Left lung (tissue), 4 donors: ENCODE measurements at regions not wholly inside any gene's neighbourhood (a gene's known extent, or its start where the extent isn't known, plus 50 kb on each side); places are given as distances from the start of the nearest gene placed in this dataset.
A peak's percentile ranks its signal among the peaks of the same experiment; 100 is the strongest.

Experiments used
- ATAC-seq: fragments of 200-7000 bp; cut with Tn5 transposase; one replicate; pipeline ENCODE4 v1.9.1; 2020; ENCODE audit warnings: moderate library complexity
- DNase-seq, 4 donors: peaks; one replicate each; pipeline ENCODE4 v3.0.0-alpha.2; 2013 to 2020
- H3K27ac ChIP-seq, 2 donors: fragments of 200-600 bp; sonication (generic) in 1 of 2; one replicate each; pipeline versions ENCODE4 v1.5.0 to v1.8.0; 2020 to 2021
- H3K27me3 ChIP-seq, 2 donors: fragments of 200-600 bp; sonication (generic) in 1 of 2; one replicate each; pipeline versions ENCODE4 v1.5.0 to v1.8.0; 2020 to 2021
- H3K36me3 ChIP-seq, 2 donors: fragments of 200-600 bp; sonication (generic) in 1 of 2; one replicate each; pipeline versions ENCODE4 v1.5.0 to v1.8.0; 2020 to 2021
- H3K4me1 ChIP-seq, 2 donors: fragments of 200-600 bp; one replicate each; pipeline ENCODE4 v1.8.0; 2021
- H3K4me3 ChIP-seq, 2 donors: fragments of 200-600 bp; sonication (generic) in 1 of 2; one replicate each; pipeline versions ENCODE4 v1.5.0 to v1.8.0; 2020 to 2021; ENCODE audit warnings: mild to moderate bottlenecking in 1 of 2
- H3K9me3 ChIP-seq, 2 donors: fragments of 200-600 bp; sonication (generic) in 1 of 2; one replicate each; pipeline versions ENCODE4 v1.5.0 to v1.8.0; 2020 to 2021
- CTCF ChIP-seq, 2 donors: fragments of 200-600 bp; sonication (generic) in 1 of 2; IDR thresholded peaks; one replicate each; pipeline versions ENCODE4 v1.5.0 to v1.8.0; 2021; ENCODE audit warnings: antibody characterized with exemption in 2 of 2
- intact Hi-C, 2 donors: fragments of 100-400 bp; cut with DNase I; formaldehyde crosslinking; loops; one replicate each; pipeline versions ENCODE4 v1.11.2 to v1.14.2; 2022
- donor health status: DM: no; HTN: yes; CAD: no.
- donor health status: DM: no; HTN: no; CAD: no.

GRCh38 chr16:63720848-63721247, 1401.0 kb downstream of the CDH11 start:
- Histone ChIP-seq H3K4me3 (no peak overlapping the region), H3K36me3 (no peaks in the 10 kb centered on the region), H3K27ac (no peak overlapping the region), H3K9me3 (no peaks in the 10 kb centered on the region), H3K27me3 (no peaks in the 10 kb centered on the region), H3K4me1 (no peaks in the 10 kb centered on the region)
- DNase-seq: peak in 1 of 4 donors; percentile 8
- TF ChIP-seq CTCF (IDR thresholded peaks at IDR 0.05): no peak
- intact Hi-C loops: no loop called here
- ATAC-seq: no peak

GRCh38 chr16:63719926-63720325, 1401.9 kb downstream of the CDH11 start:
- no peak overlapping the region for H3K4me3 ChIP-seq
- no peak for TF ChIP-seq CTCF (IDR thresholded peaks at IDR 0.05)
- ATAC-seq: no peak
- no peaks in the 10 kb centered on the region for H3K4me1 ChIP-seq
- H3K27me3 ChIP-seq: no peaks in the 10 kb centered on the region
- no peaks in the 10 kb centered on the region for H3K36me3 ChIP-seq
- no peak overlapping the region for H3K27ac ChIP-seq
- DNase-seq: no peak
- H3K9me3 ChIP-seq: no peaks in the 10 kb centered on the region
- intact Hi-C loops: no loop called here

- DNase-seq: no peak
- TF ChIP-seq CTCF (IDR thresholded peaks at IDR 0.05): no peak
- H3K9me3 ChIP-seq: no peaks in the 10 kb centered on the region
- no peak for ATAC-seq
- H3K27me3 ChIP-seq: no peaks in the 10 kb centered on the region
- H3K36me3 ChIP-seq: no peaks in the 10 kb centered on the region
- intact Hi-C loops: no loop called here
- H3K4me1 ChIP-seq: no peaks in the 10 kb centered on the region
- no peak overlapping the region for H3K27ac ChIP-seq
- no peak overlapping the region for H3K4me3 ChIP-seq
Measured at GRCh38 chr16:63717806-63718205, 1404.1 kb downstream of the CDH11 start.

- ATAC-seq: no peak
- intact Hi-C loops: no loop called here
- Histone ChIP-seq H3K36me3 (no peaks in the 10 kb centered on the region), H3K4me3 (no peak overlapping the region), H3K27ac (no peak overlapping the region), H3K27me3 (no peaks in the 10 kb centered on the region), H3K9me3 (no peaks in the 10 kb centered on the region), H3K4me1 (no peaks in the 10 kb centered on the region)
- TF ChIP-seq CTCF (IDR thresholded peaks at IDR 0.05): no peak
- no peak for DNase-seq
Measured at GRCh38 chr16:63714876-63715275, 1407.0 kb downstream of the CDH11 start.

- H3K27me3 ChIP-seq: no peaks in the 10 kb centered on the region
- no peak for DNase-seq
- H3K4me1 ChIP-seq: no peaks in the 10 kb centered on the region
- H3K36me3 ChIP-seq: no peaks in the 10 kb centered on the region
- no peak overlapping the region for H3K4me3 ChIP-seq
- no peaks in the 10 kb centered on the region for H3K9me3 ChIP-seq
- H3K27ac ChIP-seq: no peak overlapping the region
- intact Hi-C loops: no loop called here
- no peak for ATAC-seq
- no peak for TF ChIP-seq CTCF (IDR thresholded peaks at IDR 0.05)
Measured at GRCh38 chr16:63712725-63713124, 1409.1 kb downstream of the CDH11 start.
